DND-41 (cell line): ENCODE measurements at regions not wholly inside any gene's neighbourhood (a gene's known extent, or its start where the extent isn't known, plus 50 kb on each side); places are given as distances from the start of the nearest gene placed in this dataset.

ENCODE experiments used
- CTCF ChIP-seq: IDR thresholded peaks from 2 replicates; pipeline ENCODE4 v1.5.1; 2012; ENCODE audit warnings: borderline replicate concordance, low read length, moderate library complexity, mild to moderate bottlenecking; ENCODE audit not compliant: poor library complexity, severe bottlenecking; ENCODE audit errors: extremely low read depth
- EZH2 ChIP-seq: IDR thresholded peaks from 3 replicates; pipeline ENCODE4 v1.6.1; 2012; ENCODE audit warnings: borderline replicate concordance, low read depth, mild to moderate bottlenecking, moderate library complexity, low read length, inconsistent platforms; ENCODE audit not compliant: severe bottlenecking

DNA sequence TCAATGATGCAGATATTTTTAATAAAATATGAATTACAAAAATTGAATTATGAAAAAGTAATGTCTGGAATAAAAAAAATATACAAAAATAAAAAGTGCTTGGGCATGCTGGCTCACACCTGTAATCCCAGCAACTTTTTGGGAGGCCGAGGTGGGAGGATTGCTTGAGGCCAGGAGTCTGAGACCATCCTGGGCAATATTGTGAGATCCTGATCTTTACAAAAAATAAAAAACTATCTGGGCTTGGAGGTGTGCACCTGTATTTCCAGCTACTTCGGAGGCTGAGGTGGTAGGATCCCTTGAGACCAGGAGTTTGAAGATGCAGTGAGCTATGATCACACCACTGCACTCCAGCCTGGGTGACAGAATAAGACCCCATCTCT lies 141.8 kb downstream of the NPIPB5 start:
- TF ChIP-seq CTCF (no peak), EZH2 (no peak)
